ENCODE measurements at regions not wholly inside any gene's neighbourhood (a gene's known extent, or its start where the extent isn't known, plus 50 kb on each side); places are given as distances from the start of the nearest gene placed in this dataset.

GRCh38 chr16:26334218-26335111 is 642.7 kb downstream of the HS3ST4 start (continued):
- TF ChIP-seq ZNF317 (CRISPR knock-in tag; IDR thresholded peaks at IDR 0.05) (no peak), GATA4 (IDR thresholded peaks at IDR 0.05; ENCODE audit: borderline replicate concordance, low read depth) (no peak), ZNF414 (CRISPR knock-in tag; IDR thresholded peaks at IDR 0.05) (no peak), PAWR (CRISPR knock-in tag; IDR thresholded peaks at IDR 0.05; ENCODE audit: borderline replicate concordance) (no peak), REL (CRISPR knock-in tag; conservative IDR thresholded peaks at IDR 0.05) (no peak), ZNF543 (CRISPR knock-in tag; IDR thresholded peaks at IDR 0.05) (no peak), NR2C2 (CRISPR knock-in tag; IDR thresholded peaks at IDR 0.05; ENCODE audit: borderline replicate concordance) (peak; percentile 34; the same call in 1 of the 2 replicates), NRL (CRISPR knock-in tag; IDR thresholded peaks at IDR 0.05; ENCODE audit: borderline replicate concordance) (no peak), LCORL (IDR thresholded peaks at IDR 0.05) (no peak), LCORL (CRISPR knock-in tag; IDR thresholded peaks at IDR 0.05) (no peak), MIXL1 (CRISPR knock-in tag; IDR thresholded peaks at IDR 0.05) (no peak), BCL6 (CRISPR knock-in tag; IDR thresholded peaks at IDR 0.05) (peak; percentile 39; the same call in 1 of the 2 replicates), PLRG1 (conservative IDR thresholded peaks at IDR 0.05) (no peak), EEA1 (CRISPR knock-in tag; IDR thresholded peaks at IDR 0.05; ENCODE audit: borderline replicate concordance) (no peak), ZNF329 (CRISPR knock-in tag; IDR thresholded peaks at IDR 0.05; ENCODE audit: low read depth) (no peak), ZMYM3 (CRISPR knock-in tag; IDR thresholded peaks at IDR 0.05) (no peak), BRCA1 (CRISPR knock-in tag; IDR thresholded peaks at IDR 0.05) (no peak), HDAC2 (CRISPR knock-in tag; IDR thresholded peaks at IDR 0.05) (peak; percentile 42; the same call in 1 of the 2 replicates), ZNF839 (CRISPR knock-in tag; IDR thresholded peaks at IDR 0.05; ENCODE audit: borderline replicate concordance) (no peak), LBX2 (CRISPR knock-in tag; IDR thresholded peaks at IDR 0.05; ENCODE audit: borderline replicate concordance) (no peak), TFDP2 (CRISPR knock-in tag; IDR thresholded peaks at IDR 0.05) (no peak), HOXD1 (CRISPR knock-in tag; IDR thresholded peaks at IDR 0.05) (no peak), RORA (CRISPR knock-in tag; IDR thresholded peaks at IDR 0.05) (no peak), ZFYVE20 (CRISPR knock-in tag; IDR thresholded peaks at IDR 0.05; ENCODE audit: borderline replicate concordance, low read depth) (no peak), CBFB (CRISPR knock-in tag; IDR thresholded peaks at IDR 0.05) (no peak), SNAPC2 (CRISPR knock-in tag; IDR thresholded peaks at IDR 0.05) (no peak), ZNF460 (CRISPR knock-in tag; IDR thresholded peaks at IDR 0.05; ENCODE audit: borderline replicate concordance) (no peak), EHMT2 (IDR thresholded peaks at IDR 0.05; ENCODE audit: borderline replicate concordance, low read depth, low read length) (no peak), ZNF383 (CRISPR knock-in tag; IDR thresholded peaks at IDR 0.05; ENCODE audit: borderline replicate concordance) (no peak), ZNF431 (CRISPR knock-in tag; IDR thresholded peaks at IDR 0.05; ENCODE audit: borderline replicate concordance, low read depth) (no peak), NFRKB (IDR thresholded peaks at IDR 0.05) (no peak), SP1 (IDR thresholded peaks at IDR 0.05) (no peak), SP1 (CRISPR knock-in tag; IDR thresholded peaks at IDR 0.05) (no peak)

Data from HepG2 (cell line).